ENCODE measurements at regions not wholly inside any gene's neighbourhood (a gene's known extent, or its start where the extent isn't known, plus 50 kb on each side); places are given as distances from the start of the nearest gene placed in this dataset.
A peak's percentile ranks its signal among the peaks of the same experiment; 100 is the strongest.

GRCh38 chr17:68097161-68097805 lies 61.7 kb downstream of the KPNA2 start (continued):
- TF ChIP-seq BHLHE40 (IDR thresholded peaks at IDR 0.05; ENCODE audit: low read length), result 0 out of 2 replicates have a peak, but pooled peaks have one; percentile 29
- peak; percentile 28; the same call in 1 of the 2 replicates for TF ChIP-seq ZNF652 (CRISPR knock-in tag; IDR thresholded peaks at IDR 0.05; ENCODE audit: borderline replicate concordance, low read depth)
- 0 out of 2 replicates have a peak, but pooled peaks have one; percentile 40 for TF ChIP-seq ERF (CRISPR knock-in tag; IDR thresholded peaks at IDR 0.05)
- peak; percentile 73 for TF ChIP-seq ZMYM3 (CRISPR knock-in tag; IDR thresholded peaks at IDR 0.05)
- TF ChIP-seq ZKSCAN8 (CRISPR knock-in tag; IDR thresholded peaks at IDR 0.05; ENCODE audit: borderline replicate concordance), result peak; percentile 51; the same call in 1 of the 2 replicates
- TF ChIP-seq ARID3A (IDR thresholded peaks at IDR 0.05; ENCODE audit: low read depth, low read length), result peak; percentile 35; the same call in 1 of the 2 replicates
- peak; percentile 52; the same call in 1 of the 2 replicates for TF ChIP-seq KAT8 (CRISPR knock-in tag; IDR thresholded peaks at IDR 0.05)
- TF ChIP-seq ZSCAN9 (CRISPR knock-in tag; IDR thresholded peaks at IDR 0.05; ENCODE audit: borderline replicate concordance), result no peak
- peak; percentile 27; the same call in 1 of the 2 replicates for TF ChIP-seq IKZF5 (CRISPR knock-in tag; IDR thresholded peaks at IDR 0.05)
- TF ChIP-seq ZNF660 (CRISPR knock-in tag; IDR thresholded peaks at IDR 0.05; ENCODE audit: borderline replicate concordance, low read depth), result no peak
- TF ChIP-seq TEAD3 (CRISPR knock-in tag; optimal IDR thresholded peaks at IDR 0.05; ENCODE audit: borderline replicate concordance), result peak; percentile 94
- TF ChIP-seq FOSL2 (CRISPR knock-in tag; IDR thresholded peaks at IDR 0.05), result peak; percentile 64
- TF ChIP-seq KMT2B (CRISPR knock-in tag; IDR thresholded peaks at IDR 0.05), result 0 out of 2 replicates have a peak, but pooled peaks have one; percentile 28

Measured in HepG2 (cell line).